NCI-H82 treated with DMSO at 0.1 percent for 48 hours (cell line): ENCODE measurements at regions not wholly inside any gene's neighbourhood (a gene's known extent, or its start where the extent isn't known, plus 50 kb on each side); places are given as distances from the start of the nearest gene placed in this dataset.

Experiments
- DNase-seq: peaks from one replicate; lab custom pipeline; 2025; ENCODE audit not compliant: unreplicated experiment; lab: John Stamatoyannopoulos, UW

DNA sequence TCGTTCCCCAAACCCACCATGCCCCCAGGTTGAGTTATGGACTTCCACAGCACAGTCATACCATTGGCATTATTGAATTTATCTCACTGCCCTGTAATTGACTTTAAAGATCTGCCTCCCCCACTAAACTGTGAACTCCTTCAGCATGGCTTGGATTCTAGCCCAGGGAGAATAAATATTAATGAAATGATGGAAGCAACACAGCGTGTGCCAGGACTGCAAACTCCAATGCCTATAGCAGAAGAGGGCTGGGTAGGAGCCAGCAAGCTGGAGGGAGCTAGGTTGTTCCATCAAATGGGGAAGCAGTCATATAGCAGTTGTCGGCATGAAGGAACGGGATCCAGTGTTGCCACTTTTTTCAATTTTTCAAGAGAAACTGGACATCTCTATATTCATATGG lies 69.0 kb upstream of the MSX2 start:
- no peak for DNase-seq

GRCh38 chr5:174664180-174664850 lies 60.1 kb upstream of the MSX2 start:
- no peak for DNase-seq

GRCh38 chr5:174665347-174665746 lies 59.0 kb upstream of the MSX2 start:
- no peak for DNase-seq

- DNase-seq, result no peak
Measured at GRCh38 chr5:174667526-174667925, 56.9 kb upstream of the MSX2 start.

DNA sequence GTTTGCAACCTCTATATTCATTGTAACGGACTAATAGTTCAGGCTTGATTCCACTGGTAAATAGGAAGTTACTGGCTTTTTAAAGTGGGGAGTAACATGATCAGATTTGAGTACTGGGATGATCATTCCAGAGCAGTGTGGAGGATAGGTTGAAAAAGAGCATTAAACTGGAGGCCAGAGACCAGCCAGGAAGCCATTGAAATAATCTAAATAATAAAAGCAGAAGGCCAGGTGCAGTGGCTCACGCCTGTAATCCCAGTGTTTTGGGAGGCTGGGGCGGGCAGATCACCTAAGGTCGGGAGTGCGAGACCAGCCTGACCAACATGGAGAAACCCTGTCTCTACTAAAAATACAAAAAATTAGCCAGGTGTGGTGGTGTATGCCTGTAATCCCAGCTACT lies 56.0 kb upstream of the MSX2 start:
- no peak for DNase-seq
